NCI-H2227 (cell line): ENCODE measurements at regions not wholly inside any gene's neighbourhood (a gene's known extent, or its start where the extent isn't known, plus 50 kb on each side); places are given as distances from the start of the nearest gene placed in this dataset.
"Not testable (repeated sequence)": the region's sequence is repeated elsewhere in the genome, so short reads cannot be mapped to it uniquely, and the experiment has no call there.

Source experiments
- DNase-seq: peaks from one replicate; lab custom pipeline; 2025; ENCODE audit not compliant: unreplicated experiment; lab: John Stamatoyannopoulos, UW

DNA sequence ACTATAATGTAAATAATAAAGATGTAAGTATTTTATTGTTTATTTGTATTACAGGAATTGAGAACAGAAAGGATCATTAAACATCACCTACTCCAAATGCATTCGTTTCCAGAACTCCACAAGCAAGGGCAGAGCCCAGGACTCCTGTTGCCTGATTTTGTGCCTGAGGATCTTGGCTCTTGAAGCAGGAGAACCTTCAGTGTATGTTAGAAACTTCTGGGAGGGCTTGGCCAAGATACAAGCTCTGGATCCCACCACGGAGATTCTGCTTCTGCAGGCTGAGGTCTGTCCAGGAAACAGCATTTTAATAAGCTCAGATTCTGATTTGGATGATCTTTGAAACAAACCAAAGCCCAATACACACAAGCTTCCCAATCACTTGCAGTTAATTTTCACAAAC is 142.4 kb upstream of the SOX11 start:
- no peak for DNase-seq

DNA sequence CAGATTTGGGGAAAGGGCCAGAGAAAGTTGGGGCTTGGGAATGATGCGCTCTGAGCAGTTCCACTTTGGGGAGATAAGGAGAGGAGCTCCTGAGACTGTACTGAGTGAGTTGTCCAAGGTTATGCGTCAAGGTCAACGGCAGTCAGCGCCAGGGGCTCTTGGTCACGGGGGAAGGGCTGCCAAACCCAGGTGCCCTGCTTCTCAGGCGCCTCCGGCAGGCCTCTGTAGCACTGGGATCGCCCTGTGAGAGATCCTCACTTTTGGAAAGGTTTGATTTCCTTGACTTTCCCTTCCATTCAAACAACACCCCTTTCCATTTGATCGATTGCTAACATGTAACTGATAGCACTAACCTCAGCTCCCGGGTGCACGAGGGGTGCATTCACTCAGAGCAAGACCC is 136.5 kb upstream of the SOX11 start:
- no peak for DNase-seq

DNA sequence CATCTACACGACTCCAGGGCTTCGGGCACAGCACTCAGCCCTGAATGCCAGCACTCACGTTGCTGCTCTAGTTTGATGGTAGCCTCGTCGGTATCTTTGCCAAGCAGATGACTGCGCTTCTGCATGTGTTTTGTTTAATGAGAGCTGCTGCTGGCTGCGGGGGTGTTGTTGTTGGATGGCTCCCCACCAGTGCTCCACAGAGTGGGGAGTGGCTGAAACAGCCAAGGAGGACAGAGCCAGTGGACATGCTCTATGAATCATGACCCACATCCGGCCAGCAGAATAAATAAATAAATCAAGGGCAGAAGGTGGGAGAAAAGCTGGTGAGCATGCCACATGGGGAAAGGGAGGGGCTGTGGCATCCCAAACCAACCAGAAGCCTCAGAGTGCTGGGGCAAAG is 131.2 kb upstream of the SOX11 start:
- DNase-seq, result no peak

DNA sequence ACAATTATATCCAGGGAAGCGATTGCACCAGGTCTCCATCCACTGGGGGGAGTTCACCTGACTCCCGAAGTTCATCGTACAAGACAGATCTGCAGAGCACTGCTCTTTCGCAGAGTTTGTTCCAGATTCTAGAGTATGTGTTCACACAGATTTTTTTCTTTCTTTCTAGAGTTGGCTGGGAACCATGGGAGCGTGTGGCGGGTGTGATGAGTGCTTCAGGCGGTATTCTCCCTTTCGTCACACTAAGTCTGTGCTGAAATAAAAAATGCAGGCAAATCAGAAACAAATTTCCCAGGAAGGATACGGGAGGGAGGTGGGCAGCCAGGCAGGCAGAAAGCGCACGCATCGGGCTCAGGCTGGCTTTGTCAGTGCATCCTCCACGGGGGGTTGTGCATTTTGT is 129.8 kb upstream of the SOX11 start:
- DNase-seq, result no peak

DNA sequence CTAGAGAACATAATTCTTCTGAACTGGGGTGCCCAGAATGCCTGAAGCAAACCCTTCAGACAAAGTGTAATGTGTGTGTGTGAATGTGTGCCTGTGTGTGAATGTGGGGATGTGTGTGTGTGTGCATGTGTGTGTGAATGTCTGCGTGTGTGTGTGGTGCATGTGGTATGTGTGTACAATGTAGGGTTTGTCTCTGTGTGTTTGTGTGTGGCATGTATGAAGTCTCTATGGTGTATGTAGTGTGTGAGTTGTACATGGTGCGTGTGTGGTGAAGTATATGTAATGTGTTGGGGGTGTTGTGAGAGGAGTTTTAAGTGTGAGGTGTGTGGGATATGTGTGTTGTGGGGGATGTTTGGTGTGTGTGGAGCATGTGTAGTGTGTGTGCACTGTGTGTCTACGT is 129.3 kb upstream of the SOX11 start:
- no peak for DNase-seq

DNA sequence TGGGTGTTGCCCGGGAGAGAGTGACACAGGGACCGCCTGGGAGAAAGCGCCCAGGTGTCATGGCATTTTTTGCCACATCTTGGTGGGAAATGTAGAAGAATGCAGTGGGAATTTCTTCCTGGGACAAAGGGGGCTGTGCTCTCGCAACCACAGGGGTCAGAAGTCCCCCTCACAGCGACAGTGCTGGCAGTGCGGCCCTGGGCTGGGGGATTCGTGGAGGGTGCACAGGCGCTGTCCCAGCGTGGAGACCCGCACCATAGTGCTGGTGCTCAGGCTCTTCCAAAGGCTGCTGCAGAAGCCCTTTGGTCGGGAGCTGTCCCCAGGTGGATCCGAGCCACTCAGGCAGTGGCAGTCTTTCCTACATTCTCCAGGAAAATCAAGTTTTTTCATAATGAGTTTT is 128.8 kb upstream of the SOX11 start:
- no peak for DNase-seq

DNA sequence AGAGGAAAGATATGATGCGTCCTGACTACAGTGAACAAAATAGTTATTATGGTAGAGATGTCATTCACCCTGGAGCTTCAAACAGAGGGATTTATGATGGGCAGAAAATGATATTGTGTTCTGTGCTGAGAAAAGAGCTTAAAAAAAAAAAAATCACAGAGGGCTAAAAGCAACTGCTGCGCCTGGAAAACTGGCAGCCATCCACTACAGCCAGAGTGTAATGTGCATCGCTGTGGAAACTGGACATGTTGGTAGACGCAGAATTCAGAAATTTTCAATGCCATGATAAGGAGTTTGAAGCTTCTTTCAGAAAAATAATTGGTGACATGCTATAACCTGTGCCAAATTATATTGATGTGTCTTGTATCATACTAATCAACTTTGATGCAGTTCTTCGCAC is 122.9 kb upstream of the SOX11 start:
- DNase-seq, result no peak

DNA sequence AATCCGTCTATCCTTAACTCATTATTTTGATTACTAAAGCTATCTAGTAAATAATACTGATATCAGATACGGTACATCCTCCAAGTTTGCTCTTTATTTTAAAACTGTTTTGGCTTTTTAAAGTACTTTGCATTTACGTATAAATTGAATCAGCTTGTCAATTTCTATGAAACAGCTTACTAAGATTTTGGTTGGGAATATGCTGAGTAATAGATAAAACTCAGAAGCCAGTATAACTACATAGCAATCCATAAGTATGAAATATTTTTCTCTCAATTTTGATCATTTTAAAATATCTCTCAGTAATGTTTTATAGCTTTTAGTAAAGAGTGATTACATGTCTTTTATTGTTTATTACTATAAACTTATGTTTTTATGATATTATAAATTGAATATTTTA is 116.2 kb upstream of the SOX11 start:
- no peak for DNase-seq

DNA sequence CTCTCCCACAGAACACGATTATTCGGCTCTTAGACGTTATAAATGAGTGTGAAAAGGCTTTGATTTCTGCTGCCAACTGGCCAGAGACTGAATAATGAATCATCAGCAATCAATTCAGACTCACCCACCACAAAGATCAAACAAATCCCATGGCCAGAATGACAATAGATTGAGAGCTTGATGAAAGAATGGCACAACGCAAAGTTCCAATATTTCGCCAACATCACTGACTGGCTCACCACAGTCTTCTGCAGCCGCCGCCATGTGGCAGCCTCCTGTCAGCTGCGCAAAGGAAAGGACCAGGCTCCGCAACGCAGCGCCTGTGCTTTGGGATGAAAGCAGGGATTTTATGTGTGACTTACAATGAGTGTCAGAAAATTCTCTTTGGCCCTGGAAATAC is 104.4 kb upstream of the SOX11 start:
- no peak for DNase-seq

DNA sequence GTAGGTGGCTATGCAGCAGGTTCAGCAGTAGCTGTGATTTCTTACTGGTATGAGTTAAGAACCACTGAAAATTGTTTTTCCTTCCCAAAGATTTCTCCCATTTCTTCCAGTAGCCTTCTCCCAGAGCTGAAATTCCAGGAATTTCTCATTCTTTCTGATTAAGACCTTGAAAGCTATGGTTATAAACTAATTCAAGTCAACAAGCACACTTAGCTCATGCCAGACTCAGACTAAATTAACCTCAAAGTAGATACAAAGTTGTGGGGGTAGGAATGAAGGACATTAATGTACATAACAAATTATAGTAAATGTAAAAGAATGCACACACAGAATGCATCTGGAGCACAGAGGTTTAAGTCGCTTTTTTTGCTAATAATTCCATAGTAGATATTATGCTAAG is 103.6 kb upstream of the SOX11 start:
- DNase-seq, result no peak

DNA sequence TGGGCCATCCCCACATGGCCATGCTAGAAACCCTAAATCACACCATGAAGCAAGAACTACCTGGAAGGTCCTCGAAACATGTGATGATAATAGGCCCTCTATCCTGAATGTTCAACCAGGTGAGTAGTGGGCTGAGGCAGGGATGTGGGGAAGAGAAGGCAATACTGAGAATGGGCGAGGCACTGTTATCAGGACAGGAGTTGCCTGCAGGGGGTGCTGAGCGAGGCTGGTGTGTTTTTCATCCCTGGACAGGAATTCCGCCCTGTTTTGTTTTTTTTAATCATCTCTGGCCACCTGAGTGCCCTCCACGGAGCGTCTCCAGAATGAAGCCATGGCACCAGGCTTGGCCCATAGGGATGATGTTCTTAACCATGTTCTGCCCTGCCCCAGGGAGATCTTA is 103.0 kb upstream of the SOX11 start:
- DNase-seq, result no peak

DNA sequence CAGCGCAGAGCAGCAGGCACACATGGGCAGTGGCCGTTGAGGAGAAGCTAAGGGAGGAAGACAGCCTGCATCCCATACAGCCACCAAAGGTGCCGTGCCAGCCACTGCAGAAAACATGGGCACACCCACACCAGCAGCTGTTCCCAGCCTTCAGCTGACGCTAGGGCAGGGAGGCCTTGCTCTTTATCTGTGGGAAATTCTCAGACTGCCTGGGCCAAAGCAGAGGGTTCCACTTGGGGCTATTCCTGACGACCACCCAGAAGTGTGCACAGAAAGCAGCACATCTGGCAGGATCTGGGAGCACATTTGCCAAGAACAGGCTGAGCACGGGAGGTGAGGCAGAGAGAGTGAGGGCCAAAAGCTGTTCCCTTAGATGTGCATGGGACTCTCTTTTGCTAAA is 101.3 kb upstream of the SOX11 start:
- no peak for DNase-seq

DNA sequence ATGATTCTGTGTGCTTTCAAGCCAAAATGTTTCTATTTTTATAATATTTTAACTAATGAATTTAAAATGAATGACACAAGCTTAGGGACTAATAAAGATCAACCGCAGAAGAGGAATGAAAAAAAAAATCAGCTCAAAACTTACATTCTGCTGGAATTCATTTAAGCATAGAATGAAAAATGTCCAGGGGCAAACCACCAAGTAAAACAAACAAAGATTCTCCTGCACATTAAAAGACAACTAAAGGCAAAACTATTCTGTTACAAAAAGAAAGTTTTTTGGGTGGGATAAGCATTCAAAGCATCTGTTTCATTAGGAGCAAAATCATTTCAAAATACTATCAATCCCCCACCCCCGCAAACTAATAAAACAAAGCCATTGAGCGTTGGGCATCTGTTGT is 99.3 kb upstream of the SOX11 start:
- no peak for DNase-seq

DNA sequence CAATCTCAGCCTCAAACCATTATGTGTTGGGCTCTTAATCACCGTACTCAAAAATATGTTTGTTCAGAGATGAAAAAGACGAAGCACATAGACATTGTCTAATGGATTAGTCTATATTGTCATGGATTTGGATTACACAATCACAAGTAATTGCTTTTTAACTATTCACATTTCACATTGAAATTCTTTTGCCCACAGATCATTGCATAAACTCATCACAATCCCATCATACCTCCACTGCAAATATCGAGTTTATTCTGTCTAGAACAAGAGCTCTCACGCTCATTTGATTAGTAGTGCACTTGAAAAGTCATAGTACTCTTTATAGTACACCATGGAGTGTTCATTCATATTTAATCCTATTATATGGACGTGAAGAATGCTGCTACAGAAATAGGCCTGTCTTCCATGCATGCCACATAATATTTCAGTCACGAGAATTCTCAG is 97.9 kb upstream of the SOX11 start:
- no peak for DNase-seq

DNA sequence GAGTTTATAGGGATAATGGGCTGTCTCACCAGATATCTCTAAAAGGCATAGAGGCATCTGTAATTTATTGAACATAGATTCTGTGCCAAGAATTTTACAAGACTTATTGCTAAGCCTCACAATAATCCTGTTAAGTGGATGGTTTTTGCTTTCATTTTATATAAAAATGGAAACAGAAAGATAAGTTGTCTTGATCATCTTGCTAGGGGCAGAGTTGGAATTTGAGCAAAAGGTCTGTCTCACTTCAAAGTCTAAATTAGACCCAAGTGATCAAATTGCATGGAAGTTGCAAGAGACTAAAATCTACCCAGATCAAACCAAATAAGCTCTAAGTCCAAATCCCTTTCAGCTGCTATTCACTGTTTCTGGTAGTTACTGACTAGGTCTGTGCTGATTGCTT is 95.3 kb upstream of the SOX11 start:
- no peak for DNase-seq

DNA sequence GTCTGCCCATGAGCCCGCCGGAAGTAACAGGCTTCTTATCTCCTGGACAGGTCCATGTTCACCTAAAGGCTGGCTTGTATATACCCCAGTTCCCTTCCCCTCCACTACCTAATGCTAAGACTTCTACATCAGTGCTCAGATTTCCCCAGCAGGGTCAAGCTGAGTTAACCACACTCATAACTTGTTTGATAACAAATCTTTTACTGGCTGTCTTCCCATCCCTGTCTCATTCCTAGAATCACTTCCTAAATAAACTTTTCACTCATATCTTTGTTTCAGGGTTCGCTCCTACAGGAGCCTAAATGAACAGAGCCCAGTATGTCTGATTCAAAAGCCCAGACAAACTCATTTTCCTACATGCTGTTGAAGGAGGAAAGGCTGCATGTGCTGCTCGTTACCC is 94.0 kb upstream of the SOX11 start:
- no peak for DNase-seq

DNA sequence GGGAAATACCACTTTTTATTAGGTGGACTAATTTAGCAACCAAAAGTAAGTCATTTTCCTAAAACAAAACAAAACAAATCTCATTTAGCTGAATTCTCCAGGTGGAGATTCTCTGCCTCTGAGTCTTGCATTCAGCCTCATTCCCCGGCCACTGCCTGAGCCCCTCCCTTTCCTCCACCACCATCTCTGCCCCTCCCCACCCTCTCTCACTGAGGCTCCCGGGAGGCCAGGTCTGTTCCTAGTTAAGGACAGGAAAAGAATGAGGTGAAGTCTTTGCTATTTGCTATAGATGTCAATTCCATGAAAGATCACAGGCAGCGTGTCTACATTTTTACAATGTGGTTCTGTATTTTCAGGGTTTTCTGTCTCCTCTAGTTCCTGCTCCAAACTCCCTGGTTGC is 83.0 kb upstream of the SOX11 start:
- DNase-seq, result no peak

DNA sequence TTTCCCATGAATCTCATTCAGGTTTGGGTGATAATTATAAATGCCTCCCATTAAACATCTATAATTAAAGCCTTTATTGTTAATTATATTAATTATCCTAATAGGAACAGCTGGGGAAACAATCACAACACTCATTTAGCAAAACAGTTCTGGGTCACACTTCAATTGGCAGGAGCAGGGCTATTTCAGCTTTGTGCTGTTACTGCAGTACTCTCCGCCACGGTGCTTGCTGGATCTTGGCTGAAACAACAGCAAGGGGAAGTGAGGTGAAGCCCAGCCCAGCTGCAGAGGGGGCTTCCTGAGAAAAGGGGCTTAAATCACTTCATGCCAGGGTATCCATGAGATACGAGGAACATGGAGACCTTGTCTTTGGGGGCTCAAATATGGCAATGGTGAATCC is 79.5 kb upstream of the SOX11 start:
- no peak for DNase-seq

DNA sequence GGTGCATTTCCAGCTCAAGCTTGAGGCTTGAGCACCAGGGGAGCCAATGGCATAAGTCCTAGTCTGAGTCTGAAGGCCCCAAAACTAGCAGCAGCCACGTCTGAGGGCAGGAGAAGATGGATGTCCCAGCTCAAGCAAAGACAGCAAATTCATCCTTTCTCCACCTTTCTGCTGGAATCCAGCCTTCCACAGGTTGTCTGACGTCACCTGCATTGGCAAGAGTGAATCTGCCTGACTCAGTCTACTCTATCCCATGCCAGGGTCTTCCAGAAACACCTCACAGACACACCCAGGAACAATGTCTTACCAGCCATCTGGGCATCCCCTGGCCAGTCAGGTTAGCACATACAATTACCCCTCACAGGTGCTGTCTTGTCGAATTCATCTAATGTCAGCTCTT is 76.2 kb upstream of the SOX11 start:
- DNase-seq, result no peak

DNA sequence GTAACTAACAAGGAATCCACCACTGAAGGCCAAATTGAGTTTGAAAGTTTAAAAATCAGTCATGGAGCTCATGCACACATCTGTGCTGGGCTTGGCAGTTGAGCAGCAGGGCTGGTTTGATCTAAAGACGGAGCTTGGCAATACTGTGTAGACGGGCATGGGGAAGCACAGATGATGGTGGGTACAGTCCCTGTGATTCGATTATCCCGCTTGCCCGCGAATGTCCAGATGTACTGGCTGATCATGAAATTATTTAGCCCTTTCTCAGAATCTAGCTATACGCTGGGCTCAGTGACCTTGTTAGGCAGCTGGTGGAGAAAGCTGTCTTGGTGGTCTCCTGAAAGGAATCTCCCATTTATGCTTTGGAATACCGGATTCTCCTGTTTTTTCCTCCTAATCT is 74.8 kb upstream of the SOX11 start:
- no peak for DNase-seq

DNA sequence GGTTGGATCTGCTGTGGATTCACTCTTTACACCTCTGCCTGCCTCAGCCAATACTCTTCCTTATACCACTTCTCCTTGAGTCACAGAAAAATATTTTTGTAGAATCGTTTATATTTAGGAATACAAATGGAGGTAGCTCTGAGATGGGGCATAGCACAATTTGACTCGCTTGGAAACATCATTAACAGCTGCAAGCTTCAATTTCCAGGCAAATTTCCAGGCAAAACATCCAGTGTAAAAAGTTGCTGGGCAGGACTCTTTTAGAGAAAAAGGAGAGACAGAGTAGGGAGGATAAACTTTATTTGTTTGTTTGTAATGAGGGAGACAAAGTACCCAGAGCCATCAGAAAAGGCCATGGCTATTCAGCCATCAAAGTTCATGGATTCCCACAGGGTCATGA is 74.4 kb upstream of the SOX11 start:
- DNase-seq, result no peak

DNA sequence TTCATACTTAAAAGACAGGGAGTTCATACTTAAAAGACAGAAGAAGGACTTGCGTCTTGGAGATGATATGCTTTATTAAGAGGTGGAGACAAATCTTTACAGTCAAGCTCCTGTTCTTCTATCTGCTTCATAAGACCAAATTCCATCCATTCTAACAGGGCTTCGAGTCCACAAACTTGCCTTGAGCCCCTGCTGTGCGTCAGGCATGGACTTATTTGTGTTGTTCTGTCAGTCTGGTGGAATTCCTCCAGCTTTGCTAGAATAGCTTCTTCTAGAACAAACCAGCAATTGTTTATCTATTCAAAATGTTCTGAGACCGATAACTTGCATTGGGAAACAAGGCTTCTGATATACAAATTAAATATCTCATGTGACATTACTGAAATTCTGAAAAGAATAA is 73.9 kb upstream of the SOX11 start:
- no peak for DNase-seq

DNA sequence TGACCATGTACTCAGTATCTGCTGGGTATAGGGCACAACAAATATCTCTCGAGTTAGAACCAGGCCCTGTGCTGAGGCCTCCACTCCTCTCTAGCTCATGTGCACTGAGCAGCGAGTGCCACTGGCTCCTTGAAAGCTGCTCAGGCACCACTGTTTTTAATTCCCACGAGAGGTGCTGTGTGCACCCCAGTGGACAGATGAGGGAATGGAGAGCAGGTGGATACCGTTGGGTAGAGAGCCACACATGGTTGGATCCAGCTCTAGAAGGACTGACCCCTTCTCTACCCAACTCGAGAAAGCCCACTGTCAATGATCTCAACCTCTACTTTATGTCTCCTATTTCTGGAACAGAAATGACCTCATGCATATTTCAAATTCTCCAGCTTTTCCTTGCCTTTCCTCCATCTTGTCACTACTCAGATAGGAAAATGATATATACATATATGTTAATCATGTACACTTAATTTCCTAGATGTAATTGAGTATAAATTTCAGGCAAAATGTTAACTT is 66.6 kb upstream of the SOX11 start:
- DNase-seq, result not testable (repeated sequence)

DNA sequence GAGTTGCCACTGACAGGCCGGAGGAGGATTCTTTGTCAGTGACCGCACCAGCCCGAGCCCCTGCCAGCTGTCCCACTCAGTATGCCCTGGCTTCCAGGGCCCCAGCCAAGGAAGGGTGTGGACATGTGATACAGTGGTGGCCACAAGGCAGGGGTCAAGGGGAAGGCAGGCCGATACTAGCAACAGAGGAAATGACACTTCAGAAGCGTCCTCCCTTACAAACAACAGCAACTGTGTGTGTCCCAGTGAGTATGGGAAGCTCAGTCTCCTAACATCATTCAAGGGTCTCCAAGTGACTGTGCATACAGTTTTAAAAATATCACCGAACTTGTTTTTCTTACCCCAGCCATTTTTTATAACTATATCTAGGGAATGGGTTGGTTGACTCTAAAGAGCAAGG is 63.7 kb upstream of the SOX11 start:
- not testable (repeated sequence) for DNase-seq
